HCT116 (cell line): ENCODE measurements at regions not wholly inside any gene's neighbourhood (a gene's known extent, or its start where the extent isn't known, plus 50 kb on each side); places are given as distances from the start of the nearest gene placed in this dataset.

Source experiments
- EZH2 ChIP-seq: fragments of 200-600 bp; sonication (generic); IDR thresholded peaks from 2 replicates; pipeline ENCODE4 v1.6.1; 2017; ENCODE audit warnings: antibody characterized with exemption, mixed run types
- JUND ChIP-seq: IDR thresholded peaks from 2 replicates; pipeline ENCODE4 v1.6.1; 2012
- POLR2A ChIP-seq: IDR thresholded peaks from 2 replicates; pipeline ENCODE4 v1.7.0; 2011; ENCODE audit warnings: borderline replicate concordance; ENCODE audit not compliant: insufficient read depth, insufficient read length; ENCODE audit errors: extremely low read depth
- YY1 ChIP-seq: IDR thresholded peaks from 2 replicates; pipeline ENCODE4 v1.6.1; 2011; ENCODE audit warnings: low read length, low read depth, moderate library complexity, mild to moderate bottlenecking; ENCODE audit not compliant: insufficient replicate concordance; ENCODE audit errors: extremely low read depth
- TF ChIP-seq, protein P1 (sequence below): IDR thresholded peaks from 2 replicates; pipeline ENCODE4 v1.6.1; 2012; ENCODE audit warnings: low read depth

DNA sequence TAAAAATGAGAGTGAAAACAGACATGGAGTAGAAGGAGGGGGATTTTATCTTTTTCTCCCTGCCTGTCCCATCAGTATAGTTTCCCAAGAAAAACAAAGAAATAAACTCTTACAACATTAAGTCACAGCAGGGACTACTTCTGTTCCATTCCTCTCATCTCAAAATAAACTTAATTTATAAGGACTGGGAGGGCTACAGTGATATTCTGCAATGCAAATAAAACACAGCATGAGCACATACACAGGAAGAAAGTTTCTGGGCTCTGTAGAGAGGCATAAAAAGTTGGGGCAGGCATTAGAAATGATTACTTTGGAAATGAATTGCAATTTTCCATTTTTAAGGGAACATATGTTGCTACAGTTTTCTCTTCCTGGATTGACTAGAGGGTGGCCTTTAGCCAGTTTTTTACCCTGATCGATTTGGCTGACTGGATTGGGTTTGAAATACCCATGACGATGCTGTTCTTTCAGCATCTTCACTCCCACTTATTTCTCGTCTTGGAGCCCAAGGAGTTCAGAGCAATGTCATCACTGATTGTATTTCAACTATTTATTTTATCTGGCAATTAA is 157.1 kb downstream of the ACTR3 start:
- TF ChIP-seq EZH2 (no peak), POLR2A (no peak), JUND (no peak), YY1 (no peak)
- TF ChIP-seq, protein P1, sequence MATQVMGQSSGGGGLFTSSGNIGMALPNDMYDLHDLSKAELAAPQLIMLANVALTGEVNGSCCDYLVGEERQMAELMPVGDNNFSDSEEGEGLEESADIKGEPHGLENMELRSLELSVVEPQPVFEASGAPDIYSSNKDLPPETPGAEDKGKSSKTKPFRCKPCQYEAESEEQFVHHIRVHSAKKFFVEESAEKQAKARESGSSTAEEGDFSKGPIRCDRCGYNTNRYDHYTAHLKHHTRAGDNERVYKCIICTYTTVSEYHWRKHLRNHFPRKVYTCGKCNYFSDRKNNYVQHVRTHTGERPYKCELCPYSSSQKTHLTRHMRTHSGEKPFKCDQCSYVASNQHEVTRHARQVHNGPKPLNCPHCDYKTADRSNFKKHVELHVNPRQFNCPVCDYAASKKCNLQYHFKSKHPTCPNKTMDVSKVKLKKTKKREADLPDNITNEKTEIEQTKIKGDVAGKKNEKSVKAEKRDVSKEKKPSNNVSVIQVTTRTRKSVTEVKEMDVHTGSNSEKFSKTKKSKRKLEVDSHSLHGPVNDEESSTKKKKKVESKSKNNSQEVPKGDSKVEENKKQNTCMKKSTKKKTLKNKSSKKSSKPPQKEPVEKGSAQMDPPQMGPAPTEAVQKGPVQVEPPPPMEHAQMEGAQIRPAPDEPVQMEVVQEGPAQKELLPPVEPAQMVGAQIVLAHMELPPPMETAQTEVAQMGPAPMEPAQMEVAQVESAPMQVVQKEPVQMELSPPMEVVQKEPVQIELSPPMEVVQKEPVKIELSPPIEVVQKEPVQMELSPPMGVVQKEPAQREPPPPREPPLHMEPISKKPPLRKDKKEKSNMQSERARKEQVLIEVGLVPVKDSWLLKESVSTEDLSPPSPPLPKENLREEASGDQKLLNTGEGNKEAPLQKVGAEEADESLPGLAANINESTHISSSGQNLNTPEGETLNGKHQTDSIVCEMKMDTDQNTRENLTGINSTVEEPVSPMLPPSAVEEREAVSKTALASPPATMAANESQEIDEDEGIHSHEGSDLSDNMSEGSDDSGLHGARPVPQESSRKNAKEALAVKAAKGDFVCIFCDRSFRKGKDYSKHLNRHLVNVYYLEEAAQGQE, result no peak
